Mesenchymal stem cell (in vitro differentiated cells and primary cell): ENCODE measurements at regions not wholly inside any gene's neighbourhood (a gene's known extent, or its start where the extent isn't known, plus 50 kb on each side); places are given as distances from the start of the nearest gene placed in this dataset.
A peak's percentile ranks its signal among the peaks of the same experiment; 100 is the strongest.

Source experiments
- DNase-seq: peaks from one replicate; pipeline ENCODE4 v3.0.0-alpha.2; 2013
- H2AFZ ChIP-seq: one replicate; pipeline ENCODE4 v1.6.1; 2013; ENCODE audit warnings: low read depth, mild to moderate bottlenecking, control low read depth, inconsistent platforms, low read length, moderate library complexity
- H2AK5ac ChIP-seq: 2 replicates; pipeline ENCODE4 v1.6.1; 2013; ENCODE audit warnings: low read length, moderate library complexity, mild to moderate bottlenecking, inconsistent platforms; ENCODE audit not compliant: severe bottlenecking
- H2BK120ac ChIP-seq: one replicate; pipeline ENCODE4 v1.6.1; 2013; ENCODE audit warnings: low read depth, mild to moderate bottlenecking, inconsistent platforms, low read length, moderate library complexity
- H2BK12ac ChIP-seq, 2 experiments: one replicate each; pipeline ENCODE4 v1.6.1; 2013; ENCODE audit warnings: inconsistent platforms in 2 of 2, low read length in 2 of 2, mild to moderate bottlenecking in 2 of 2, moderate library complexity in 2 of 2, control low read depth in 1 of 2
- H2BK15ac ChIP-seq: one replicate; pipeline ENCODE4 v1.6.1; 2013; ENCODE audit warnings: mild to moderate bottlenecking, low read depth, inconsistent platforms; ENCODE audit not compliant: poor library complexity, severe bottlenecking
- H2BK5ac ChIP-seq: 2 replicates; pipeline ENCODE4 v1.6.1; 2013; ENCODE audit warnings: low read depth, mild to moderate bottlenecking, low read length, control low read depth, inconsistent platforms; ENCODE audit not compliant: poor library complexity, severe bottlenecking
- H3K14ac ChIP-seq, 2 experiments: one replicate each; pipeline ENCODE4 v1.6.1; 2013; ENCODE audit warnings: inconsistent platforms in 2 of 2, low read length in 2 of 2, control low read depth in 1 of 2, mild to moderate bottlenecking in 1 of 2, moderate library complexity in 1 of 2
- H3K18ac ChIP-seq, 2 experiments: one replicate each; pipeline ENCODE4 v1.6.1; 2013; ENCODE audit warnings: inconsistent platforms in 2 of 2, low read length in 2 of 2, control low read depth in 1 of 2, low read depth in 1 of 2, mild to moderate bottlenecking in 1 of 2
- H3K23ac ChIP-seq, 2 experiments: one replicate each; pipeline ENCODE4 v1.6.1; 2013; ENCODE audit warnings: inconsistent platforms in 2 of 2, low read length in 2 of 2, mild to moderate bottlenecking in 2 of 2, moderate library complexity in 2 of 2, control low read depth in 1 of 2
- H3K27ac ChIP-seq: 2 replicates; pipeline ENCODE4 v1.5.1; 2013; ENCODE audit warnings: mild to moderate bottlenecking, moderate library complexity, low read length, control low read depth, inconsistent platforms; ENCODE audit not compliant: poor library complexity, severe bottlenecking
- H3K27me3 ChIP-seq, 2 experiments: 2 replicates each; pipeline versions ENCODE4 v1.6.1 to v1.7.0; 2013; ENCODE audit warnings: low read length in 2 of 2, mild to moderate bottlenecking in 2 of 2, moderate library complexity in 2 of 2, control low read depth in 1 of 2, inconsistent platforms in 1 of 2; ENCODE audit not compliant: control insufficient read depth in 1 of 2, insufficient read depth in 1 of 2
- H3K36me3 ChIP-seq, 2 experiments: 2 replicates each; pipeline versions ENCODE4 v1.6.1 to v1.7.0; 2013; ENCODE audit warnings: low read length in 2 of 2, control low read depth in 1 of 2, inconsistent platforms in 1 of 2, low read depth in 1 of 2, mild to moderate bottlenecking in 1 of 2; ENCODE audit not compliant: insufficient read depth in 2 of 2, control insufficient read depth in 1 of 2
- H3K4ac ChIP-seq, 2 experiments: one replicate each; pipeline ENCODE4 v1.6.1; 2013; ENCODE audit warnings: inconsistent platforms in 2 of 2, low read length in 2 of 2, mild to moderate bottlenecking in 2 of 2, moderate library complexity in 2 of 2, control low read depth in 1 of 2, low read depth in 1 of 2
- H3K4me1 ChIP-seq: 2 replicates; pipeline ENCODE4 v1.6.1; 2013; ENCODE audit warnings: low read depth, low read length, control low read depth; ENCODE audit not compliant: control insufficient read depth, insufficient read depth
- H3K4me2 ChIP-seq: 2 replicates; pipeline ENCODE4 v1.6.1; 2013; ENCODE audit warnings: low read length, mild to moderate bottlenecking, inconsistent platforms; ENCODE audit not compliant: poor library complexity, severe bottlenecking
- H3K4me3 ChIP-seq, 2 experiments: 2 replicates each; pipeline versions ENCODE4 v1.5.1 to v1.7.0; 2013; ENCODE audit warnings: low read length in 2 of 2, mild to moderate bottlenecking in 2 of 2, control low read depth in 1 of 2, low read depth in 1 of 2; ENCODE audit not compliant: insufficient read depth in 1 of 2
- H3K79me1 ChIP-seq: replicated peaks from 2 replicates; pipeline ENCODE4 v1.6.1; 2013; ENCODE audit warnings: mild to moderate bottlenecking, control low read depth, low read length, inconsistent platforms; ENCODE audit not compliant: poor library complexity, severe bottlenecking
- H3K9ac ChIP-seq: 2 replicates; pipeline ENCODE4 v1.7.0; 2013; ENCODE audit warnings: mild to moderate bottlenecking, low read length, moderate library complexity
- H3K9me3 ChIP-seq: 2 replicates; pipeline ENCODE4 v1.7.0; 2013; ENCODE audit warnings: mild to moderate bottlenecking, low read length; ENCODE audit not compliant: control insufficient read depth
- H4K8ac ChIP-seq: one replicate; pipeline ENCODE4 v1.6.1; 2013; ENCODE audit warnings: inconsistent platforms, mild to moderate bottlenecking, low read length, moderate library complexity
- H4K91ac ChIP-seq: one replicate; pipeline ENCODE4 v1.6.1; 2013; ENCODE audit warnings: mild to moderate bottlenecking, low read length, inconsistent platforms
- WGBS: methylation state at CpG from one replicate; pipeline ENCODE4 v1.1.7; 2013; ENCODE audit warnings: mixed read lengths; 5-methylcytosine and 5-hydroxymethylcytosine counted together

DNA sequence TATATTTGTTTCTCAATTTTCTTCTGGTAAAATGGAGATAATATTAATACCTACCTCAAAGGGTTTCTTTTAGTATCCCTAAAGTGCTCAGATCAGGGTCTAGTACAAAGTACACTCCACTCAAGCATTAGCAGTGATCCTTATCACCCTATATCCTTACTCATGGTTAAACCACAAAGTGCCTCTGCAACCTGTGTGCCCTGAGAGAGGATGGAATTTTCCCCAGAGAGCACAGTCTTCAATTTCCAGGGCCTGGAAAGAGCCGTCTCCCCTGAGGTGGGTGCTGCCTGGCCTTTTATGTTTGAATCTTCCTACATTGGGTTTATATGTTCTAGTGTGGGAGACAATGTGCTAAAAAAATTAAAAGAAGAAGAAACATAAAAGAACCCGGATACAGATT is 183.1 kb upstream of the FBXO33 start:
- H3K27me3 ChIP-seq, result no peaks in the 10 kb centered on the region
- no peak overlapping the region for H2AK5ac ChIP-seq
- no peak overlapping the region for H3K9ac ChIP-seq
- H3K36me3 ChIP-seq, result no peaks in the 10 kb centered on the region
- no peak overlapping the region for H3K27ac ChIP-seq
- peaks cover 3% of the 10 kb centered on the region for H3K9me3 ChIP-seq
- no peak overlapping the region for H2BK120ac ChIP-seq
- H2BK5ac ChIP-seq, result peak overlapping the region; percentile 44
- 83% methylated on average over 2 of the region's 2 CpGs for WGBS
- H3K4ac ChIP-seq, result no peak overlapping the region
- DNase-seq, result no peak
- no peak overlapping the region for H3K4me3 ChIP-seq
- no peak overlapping the region for H3K18ac ChIP-seq
- no peak overlapping the region for H2BK12ac ChIP-seq
- no peak overlapping the region for H4K8ac ChIP-seq
- no peak overlapping the region for H3K4me2 ChIP-seq
- no peak overlapping the region for H3K14ac ChIP-seq
- H4K91ac ChIP-seq, result no peak overlapping the region
- H3K4me1 ChIP-seq, result no peaks in the 10 kb centered on the region
- H3K23ac ChIP-seq, result no peak overlapping the region
- no peak overlapping the region for H2BK15ac ChIP-seq
- H3K79me1 ChIP-seq, result no peaks in the 10 kb centered on the region
- no peak overlapping the region for H2AFZ ChIP-seq

DNA sequence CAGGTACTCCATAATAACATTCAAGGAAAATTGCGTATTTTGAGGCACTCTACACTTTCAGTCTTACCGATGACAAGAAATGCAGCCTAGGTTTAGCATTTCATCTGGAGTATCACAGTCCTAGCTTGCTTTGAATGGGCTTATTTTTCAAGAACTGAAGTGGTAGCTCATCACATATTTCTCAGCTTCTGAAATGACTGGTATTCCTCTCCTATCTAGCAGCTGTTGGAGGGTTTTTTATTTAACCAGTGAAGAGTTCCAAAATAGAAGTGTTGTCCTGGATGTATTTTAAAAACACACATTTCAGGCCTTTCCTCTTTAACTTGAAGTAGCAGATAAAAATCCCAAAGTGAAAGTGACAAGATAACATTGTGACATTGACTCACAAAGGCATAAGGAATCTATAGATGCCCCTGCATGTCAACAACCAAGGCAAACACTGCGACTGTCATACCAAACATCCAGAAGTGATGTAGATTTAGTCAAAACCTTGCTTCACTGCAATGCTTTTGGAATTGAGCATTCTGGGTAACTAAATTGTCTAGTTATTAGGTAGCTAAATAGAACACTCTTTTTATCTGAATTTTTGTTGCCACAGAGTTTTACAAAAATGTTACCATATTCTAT is 182.2 kb upstream of the FBXO33 start:
- Histone ChIP-seq H2BK120ac (no peak overlapping the region), H3K14ac (no peak overlapping the region), H3K4me2 (no peak overlapping the region), H3K4me3 (no peak overlapping the region), H3K36me3 (no peaks in the 10 kb centered on the region), H3K9ac (no peak overlapping the region), H2AK5ac (no peak overlapping the region), H3K23ac (no peak overlapping the region), H3K18ac (no peak overlapping the region), H3K4ac (no peak overlapping the region), H4K8ac (no peak overlapping the region), H2BK5ac (no peak overlapping the region), H3K79me1 (no peaks in the 10 kb centered on the region), H2BK12ac (no peak overlapping the region), H4K91ac (no peak overlapping the region), H3K27ac (no peak overlapping the region), H2BK15ac (no peak overlapping the region), H3K9me3 (peaks cover 3% of the 10 kb centered on the region), H3K4me1 (no peaks in the 10 kb centered on the region), H2AFZ (no peak overlapping the region), H3K27me3 (no peaks in the 10 kb centered on the region)
- WGBS, result 100% methylated on average over 2 of the region's 3 CpGs
- no peak for DNase-seq

DNA sequence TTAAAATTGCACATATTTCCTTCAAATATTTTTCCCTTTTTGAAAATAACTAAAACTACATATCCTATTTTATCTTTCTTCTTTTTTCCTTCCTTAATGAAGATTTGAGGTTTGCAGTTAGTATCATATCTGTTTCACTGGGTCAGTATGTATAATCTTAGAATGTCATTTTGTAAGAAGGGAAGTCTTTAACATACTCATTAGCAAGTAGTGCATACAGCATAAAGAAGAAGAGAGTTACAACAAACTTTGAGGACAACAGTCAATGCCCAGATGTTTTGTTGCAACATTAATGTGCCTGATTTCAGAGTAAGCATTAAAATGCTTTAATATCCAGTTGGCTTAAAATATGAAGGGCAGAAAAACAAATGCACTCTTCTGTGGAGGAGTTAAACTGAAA is 176.9 kb upstream of the FBXO33 start:
- no peak overlapping the region for H2AK5ac ChIP-seq
- no peak overlapping the region for H2AFZ ChIP-seq
- H3K4me2 ChIP-seq, result no peak overlapping the region
- no peak overlapping the region for H2BK5ac ChIP-seq
- H2BK120ac ChIP-seq, result no peak overlapping the region
- no peak for DNase-seq
- no peaks in the 10 kb centered on the region for H3K27me3 ChIP-seq
- no peak overlapping the region for H2BK15ac ChIP-seq
- no peaks in the 10 kb centered on the region for H3K36me3 ChIP-seq
- H3K18ac ChIP-seq, result no peak overlapping the region
- H3K23ac ChIP-seq, result no peak overlapping the region
- no peaks in the 10 kb centered on the region for H3K79me1 ChIP-seq
- H3K9me3 ChIP-seq, result no peaks in the 10 kb centered on the region
- no peaks in the 10 kb centered on the region for H3K4me1 ChIP-seq
- H3K9ac ChIP-seq, result no peak overlapping the region
- H3K27ac ChIP-seq, result no peak overlapping the region
- no peak overlapping the region for H3K4ac ChIP-seq
- H4K91ac ChIP-seq, result no peak overlapping the region
- H3K14ac ChIP-seq, result no peak overlapping the region
- H2BK12ac ChIP-seq, result no peak overlapping the region
- H4K8ac ChIP-seq, result no peak overlapping the region
- no peak overlapping the region for H3K4me3 ChIP-seq

DNA sequence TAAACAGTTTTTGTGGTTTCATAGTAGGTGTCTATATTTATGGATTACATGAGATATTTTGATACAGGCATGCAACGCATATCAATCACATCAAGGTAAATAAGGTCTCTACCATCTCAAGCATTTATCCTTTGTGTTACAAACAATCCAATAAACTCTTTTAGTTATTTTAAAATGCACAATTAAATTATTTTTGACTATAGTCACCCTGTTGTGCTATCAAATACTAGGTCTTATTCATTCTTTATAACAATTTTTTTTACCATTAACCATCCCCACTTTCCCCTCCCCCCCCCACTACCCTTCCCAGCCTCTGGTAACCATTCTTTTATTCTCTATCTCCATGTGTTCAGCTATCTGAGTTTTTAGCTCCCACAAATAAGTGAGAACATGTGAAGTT is 175.7 kb upstream of the FBXO33 start:
- Histone ChIP-seq H2BK5ac (no peak overlapping the region), H2BK15ac (no peak overlapping the region), H3K4me3 (no peak overlapping the region), H4K8ac (no peak overlapping the region), H3K27ac (no peak overlapping the region), H3K9me3 (no peaks in the 10 kb centered on the region), H3K18ac (no peak overlapping the region), H3K4ac (no peak overlapping the region), H3K36me3 (no peaks in the 10 kb centered on the region), H2AK5ac (no peak overlapping the region), H2AFZ (no peak overlapping the region), H2BK120ac (no peak overlapping the region), H3K9ac (no peak overlapping the region), H3K4me2 (no peak overlapping the region), H3K14ac (no peak overlapping the region), H3K4me1 (no peaks in the 10 kb centered on the region), H3K23ac (no peak overlapping the region), H4K91ac (no peak overlapping the region), H2BK12ac (no peak overlapping the region), H3K27me3 (no peaks in the 10 kb centered on the region), H3K79me1 (no peaks in the 10 kb centered on the region)
- no CpG with 5 or more reads among the region's 1 CpG for WGBS
- DNase-seq, result no peak
